Activated gamma-delta T cell treated with Interleukin-2 at 50 U/mL for 16 hours (primary cell): ENCODE measurements at regions not wholly inside any gene's neighbourhood (a gene's known extent, or its start where the extent isn't known, plus 50 kb on each side); places are given as distances from the start of the nearest gene placed in this dataset.

ENCODE experiments used
- DNase-seq: peaks from one replicate; pipeline ENCODE4 v3.0.0-alpha.2; 2020

GRCh38 chr2:120401275-120402066 is 55.5 kb downstream of the INHBB start:
- DNase-seq, result no peak

GRCh38 chr2:120402067-120402433 is 56.1 kb downstream of the INHBB start:
- DNase-seq, result no peak

GRCh38 chr2:120402508-120402907 is 56.6 kb downstream of the INHBB start:
- no peak for DNase-seq

GRCh38 chr2:120403261-120403660 is 57.3 kb downstream of the INHBB start:
- no peak for DNase-seq

- DNase-seq, result no peak
Measured at GRCh38 chr2:120403676-120404075, 57.7 kb downstream of the INHBB start.

GRCh38 chr2:120404274-120404673 is 58.3 kb downstream of the INHBB start:
- DNase-seq, result no peak

GRCh38 chr2:120404941-120405758 is 59.2 kb downstream of the INHBB start:
- no peak for DNase-seq

GRCh38 chr2:120405759-120406099 is 59.8 kb downstream of the INHBB start:
- DNase-seq, result no peak

- no peak for DNase-seq
Measured at GRCh38 chr2:120406566-120406965, 60.6 kb downstream of the INHBB start.

- DNase-seq, result no peak
Measured at GRCh38 chr2:120410487-120410886, 64.6 kb downstream of the INHBB start.

- DNase-seq, result no peak
Measured at GRCh38 chr2:120415060-120415459, 69.1 kb downstream of the INHBB start.

- no peak for DNase-seq
Measured at GRCh38 chr2:120415728-120416509, 70.0 kb downstream of the INHBB start.

- DNase-seq, result no peak
Measured at GRCh38 chr2:120418174-120418787, 72.3 kb downstream of the INHBB start.

GRCh38 chr2:120419073-120419472 is 73.1 kb downstream of the INHBB start:
- DNase-seq, result no peak

- no peak for DNase-seq
Measured at GRCh38 chr2:120419955-120420354, 74.0 kb downstream of the INHBB start.

- DNase-seq, result no peak
Measured at GRCh38 chr2:120421126-120421829, 75.3 kb downstream of the INHBB start.

GRCh38 chr2:120421830-120422175 is 75.9 kb downstream of the INHBB start:
- DNase-seq, result no peak

- DNase-seq, result no peak
Measured at GRCh38 chr2:120422465-120423160, 76.7 kb downstream of the INHBB start.

GRCh38 chr2:120423167-120423943 is 77.4 kb downstream of the INHBB start:
- no peak for DNase-seq

GRCh38 chr2:120424274-120424796 is 78.4 kb downstream of the INHBB start:
- no peak for DNase-seq

GRCh38 chr2:120425014-120425413 is 79.1 kb downstream of the INHBB start:
- DNase-seq, result no peak
